HG03175 (cell line): ENCODE measurements at regions not wholly inside any gene's neighbourhood (a gene's known extent, or its start where the extent isn't known, plus 50 kb on each side); places are given as distances from the start of the nearest gene placed in this dataset.
"Not testable (repeated sequence)": the region's sequence is repeated elsewhere in the genome, so short reads cannot be mapped to it uniquely, and the experiment has no call there.

Experiments used
- ATAC-seq: cut with Tn5 transposase; IDR thresholded peaks from one replicate; pipeline ENCODE4 v1.9.1; 2021; ENCODE audit warnings: mild to moderate bottlenecking, moderate library complexity; ENCODE audit not compliant: unreplicated experiment

GRCh38 chr5:15106530-15107283, 235.1 kb upstream of the ANKH start:
- no peak for ATAC-seq

GRCh38 chr5:15105799-15106393, 234.3 kb upstream of the ANKH start:
- peak; percentile 85 for ATAC-seq

GRCh38 chr5:15103864-15104263, 232.3 kb upstream of the ANKH start:
- ATAC-seq = no peak

GRCh38 chr5:15103130-15103529, 231.6 kb upstream of the ANKH start:
- no peak for ATAC-seq

- ATAC-seq = no peak
These were observed 226.0 kb upstream of the ANKH start for GRCh38 chr5:15097552-15097951.

- not testable (repeated sequence) for ATAC-seq
These were observed 225.1 kb upstream of the ANKH start for GRCh38 chr5:15096686-15097085.

GRCh38 chr5:15092801-15093200, 221.2 kb upstream of the ANKH start:
- ATAC-seq = no peak

- ATAC-seq = no peak
These were observed 214.1 kb upstream of the ANKH start for GRCh38 chr5:15085671-15086070.

- no peak for ATAC-seq
These were observed 210.5 kb upstream of the ANKH start for GRCh38 chr5:15082096-15082495.

- no peak for ATAC-seq
These were observed 208.6 kb upstream of the ANKH start for GRCh38 chr5:15080219-15080618.

GRCh38 chr5:15079566-15079965, 208.0 kb upstream of the ANKH start:
- ATAC-seq = no peak

- ATAC-seq = no peak
These were observed 203.1 kb upstream of the ANKH start for GRCh38 chr5:15074651-15075050.

- ATAC-seq = no peak
These were observed 201.9 kb upstream of the ANKH start for GRCh38 chr5:15073453-15073852.

GRCh38 chr5:15070907-15071306, 199.3 kb upstream of the ANKH start:
- ATAC-seq = no peak

- ATAC-seq = no peak
These were observed 197.9 kb upstream of the ANKH start for GRCh38 chr5:15069407-15069905.

- ATAC-seq = no peak
These were observed 193.5 kb upstream of the ANKH start for GRCh38 chr5:15065091-15065490.

- no peak for ATAC-seq
These were observed 192.8 kb upstream of the ANKH start for GRCh38 chr5:15064396-15064795.

- ATAC-seq = no peak
These were observed 185.5 kb upstream of the ANKH start for GRCh38 chr5:15056988-15057592.

GRCh38 chr5:15044521-15044920, 172.9 kb upstream of the ANKH start:
- no peak for ATAC-seq

GRCh38 chr5:15037247-15037908, 165.8 kb upstream of the ANKH start:
- no peak for ATAC-seq

- ATAC-seq = no peak
These were observed 162.8 kb upstream of the ANKH start for GRCh38 chr5:15034379-15034778.

- ATAC-seq = no peak
These were observed 159.6 kb upstream of the ANKH start for GRCh38 chr5:15031180-15031579.
